NCI-H187 (cell line): ENCODE measurements at regions not wholly inside any gene's neighbourhood (a gene's known extent, or its start where the extent isn't known, plus 50 kb on each side); places are given as distances from the start of the nearest gene placed in this dataset.
"Not testable (repeated sequence)": the region's sequence is repeated elsewhere in the genome, so short reads cannot be mapped to it uniquely, and the experiment has no call there.

ENCODE experiments used
- DNase-seq, 2 experiments: peaks; one replicate each; lab custom pipeline; 2025; lab: John Stamatoyannopoulos, UW

DNA sequence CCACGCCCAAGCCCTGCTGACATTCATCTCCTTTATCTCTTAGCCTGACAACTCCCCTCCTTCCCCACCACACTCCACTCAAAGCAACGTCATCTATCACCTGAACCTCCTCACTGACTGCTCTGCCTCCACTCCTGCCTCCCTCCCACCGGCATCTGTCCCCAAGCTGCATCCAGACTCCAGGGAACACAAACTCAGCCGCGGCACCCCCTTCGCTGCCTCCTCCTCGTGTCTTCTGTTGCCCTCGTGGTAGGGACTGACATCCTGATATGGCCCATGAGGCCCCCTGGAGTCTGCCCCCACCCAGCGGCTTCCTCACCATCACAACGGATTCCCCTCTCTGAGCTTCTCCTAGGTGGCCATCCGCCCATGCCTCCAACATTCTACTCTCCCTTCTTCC, 101.0 kb upstream of the TAS2R1 start:
- DNase-seq = no peak

DNA sequence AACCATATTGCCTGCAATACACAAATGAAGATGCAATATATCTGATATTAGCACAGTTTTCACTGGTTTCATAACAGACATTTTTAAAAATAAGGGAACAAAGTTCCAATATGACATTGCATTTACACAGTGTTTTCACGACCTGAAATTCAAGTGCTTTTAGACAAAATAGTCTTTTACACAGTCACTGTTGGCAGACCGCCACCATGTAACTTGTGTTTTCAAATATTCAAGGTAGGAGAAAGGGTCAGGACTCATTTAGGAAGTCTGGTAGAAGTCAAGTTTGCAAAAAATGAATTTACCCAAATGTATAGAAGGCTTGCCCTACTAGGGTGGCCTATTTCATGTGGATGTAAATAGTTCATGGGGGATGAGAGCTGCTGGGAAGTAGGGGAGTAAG, 98.1 kb upstream of the TAS2R1 start:
- no peak for DNase-seq

DNA sequence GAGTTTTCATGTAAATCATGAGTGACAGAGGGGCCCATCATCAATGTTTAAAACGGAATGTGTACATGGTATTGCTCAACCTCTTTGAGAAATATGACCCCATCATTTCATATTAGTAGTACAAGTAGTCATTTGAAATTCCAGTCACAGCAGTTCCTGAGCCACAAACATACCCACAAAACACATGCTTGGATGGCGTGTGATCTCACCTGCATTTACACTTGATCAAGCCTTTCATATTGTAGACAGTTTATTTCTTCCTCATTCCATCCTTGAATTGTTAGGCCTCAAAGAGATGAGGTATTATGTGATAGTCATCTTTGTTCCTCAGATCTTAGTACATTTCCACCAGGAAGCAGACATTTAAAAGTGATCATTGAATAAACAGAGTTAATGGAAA, 96.8 kb upstream of the TAS2R1 start:
- no peak for DNase-seq

DNA sequence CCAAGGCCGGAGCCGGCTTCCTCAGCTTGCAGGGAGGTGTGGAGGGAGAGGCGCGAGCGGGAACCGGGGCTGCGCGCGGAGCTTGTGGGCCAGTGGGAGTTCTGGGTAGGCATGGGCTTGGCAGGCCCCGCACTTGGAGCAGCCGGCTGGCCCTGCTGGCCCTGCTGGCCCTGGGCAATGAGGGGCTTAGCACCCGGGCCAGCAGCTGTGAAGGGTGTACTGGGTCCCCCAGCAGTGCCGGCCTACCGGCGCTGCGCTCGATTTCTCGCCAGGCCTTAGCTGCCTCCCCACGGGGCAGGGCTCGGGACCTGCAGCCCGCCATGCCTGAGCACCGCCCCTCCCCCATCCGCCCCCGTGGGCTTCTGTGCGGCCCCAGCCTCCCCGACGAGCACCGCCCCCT, 95.1 kb upstream of the TAS2R1 start:
- DNase-seq = not testable (repeated sequence)

DNA sequence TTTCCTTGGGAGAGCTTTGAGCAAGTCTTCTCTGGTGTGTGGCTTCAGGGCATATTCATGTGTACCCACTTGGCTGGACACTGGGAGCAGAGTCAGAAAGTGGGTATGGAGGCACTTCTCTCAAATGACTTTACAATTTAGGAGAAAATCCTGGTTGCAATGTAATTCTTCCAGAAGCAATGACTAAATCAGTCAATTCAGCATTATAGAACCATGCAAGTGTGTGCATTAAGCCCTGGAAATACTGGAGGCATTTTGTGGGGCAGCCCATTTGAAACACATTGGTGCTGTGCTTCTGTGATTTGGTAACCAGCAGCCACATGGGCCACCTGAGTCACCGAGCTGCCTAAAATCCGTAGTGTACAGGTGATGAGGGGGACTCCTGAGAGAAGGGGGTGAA, 94.6 kb upstream of the TAS2R1 start:
- DNase-seq = no peak

DNA sequence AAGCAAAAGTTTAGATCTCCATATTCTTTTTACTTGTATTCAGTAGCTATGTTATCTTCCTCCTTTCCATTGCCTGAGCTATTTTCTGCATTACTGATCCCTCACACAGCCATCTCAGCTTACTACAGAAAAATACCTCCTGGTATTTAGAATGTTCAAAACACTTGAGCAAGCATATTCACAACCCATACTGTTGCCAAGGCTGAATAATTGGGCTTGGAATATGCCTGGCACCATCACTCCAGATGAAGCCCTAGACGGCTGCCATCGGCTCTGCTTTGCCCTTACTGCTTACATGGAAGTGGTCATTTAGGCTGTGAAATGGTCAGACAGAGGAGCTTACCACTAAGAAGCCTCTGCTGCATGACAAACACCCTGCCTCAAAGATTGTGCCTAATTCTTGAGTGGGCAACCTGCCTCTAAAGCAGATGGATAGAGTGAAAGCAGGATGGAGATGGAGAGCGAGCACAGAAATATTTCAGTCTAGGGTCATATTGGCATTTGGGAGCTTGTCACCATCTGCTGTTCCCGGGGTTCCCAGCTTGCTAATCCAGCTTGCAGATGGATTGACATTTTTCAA, 92.5 kb upstream of the TAS2R1 start:
- no peak for DNase-seq

DNA sequence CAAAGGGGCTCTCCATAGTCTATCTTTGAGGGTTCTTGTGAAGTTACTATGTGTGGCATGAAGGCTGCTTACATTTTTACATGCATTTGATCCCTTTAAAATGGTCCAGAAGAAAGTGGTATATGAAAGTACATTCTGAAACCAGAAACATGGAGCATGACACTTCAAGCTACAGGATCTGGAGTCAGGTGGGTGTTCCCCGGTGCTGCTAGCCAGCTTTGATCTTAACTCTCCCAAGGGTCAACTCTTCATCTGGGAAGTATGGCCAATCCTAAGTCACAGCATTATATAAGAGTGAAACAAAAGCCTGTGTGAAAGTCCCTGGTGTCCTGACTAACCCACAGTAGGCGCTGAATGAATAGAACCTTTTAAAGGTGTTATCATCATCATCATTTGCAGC, 91.0 kb upstream of the TAS2R1 start:
- DNase-seq = no peak

DNA sequence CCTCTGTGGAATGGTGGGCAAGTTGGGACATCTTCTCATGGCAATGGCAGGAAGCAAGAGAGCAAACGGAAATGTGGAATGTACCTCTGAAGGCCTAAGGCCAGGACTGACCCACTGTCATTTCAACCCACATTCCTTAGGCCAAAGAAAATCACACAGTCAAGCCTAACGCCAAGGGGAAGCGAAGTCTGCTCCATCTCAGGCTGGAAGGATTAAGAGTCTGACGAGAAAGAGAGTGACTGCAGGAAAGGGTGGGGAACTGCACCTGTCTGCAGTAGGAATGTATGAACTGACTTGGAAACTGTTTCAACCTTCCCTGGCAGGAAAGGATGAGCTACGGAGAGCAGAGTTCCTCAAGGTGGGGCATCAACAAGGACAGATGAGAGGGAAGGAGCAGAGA, 90.2 kb upstream of the TAS2R1 start:
- no peak for DNase-seq

DNA sequence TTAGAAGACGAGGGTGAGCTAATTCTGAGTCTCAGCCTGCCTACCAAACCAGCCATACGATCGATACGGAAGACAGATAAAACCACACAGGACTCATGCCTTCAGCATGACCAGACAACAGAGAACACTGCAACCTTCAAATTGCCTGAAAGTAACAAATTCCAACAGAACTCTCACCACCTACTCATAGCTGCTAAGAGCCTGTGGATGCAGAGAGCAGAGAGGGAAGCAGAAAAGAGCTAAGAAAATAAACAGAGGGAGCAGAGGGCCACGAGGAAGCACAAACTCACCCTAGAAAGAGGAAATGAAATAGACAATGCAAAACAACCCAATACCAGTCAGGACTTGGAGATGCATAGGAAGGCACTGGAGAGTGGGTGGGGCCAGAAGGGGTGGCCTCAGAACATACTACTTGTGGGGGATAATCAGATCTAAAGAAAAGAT, 86.7 kb upstream of the TAS2R1 start:
- no peak for DNase-seq

DNA sequence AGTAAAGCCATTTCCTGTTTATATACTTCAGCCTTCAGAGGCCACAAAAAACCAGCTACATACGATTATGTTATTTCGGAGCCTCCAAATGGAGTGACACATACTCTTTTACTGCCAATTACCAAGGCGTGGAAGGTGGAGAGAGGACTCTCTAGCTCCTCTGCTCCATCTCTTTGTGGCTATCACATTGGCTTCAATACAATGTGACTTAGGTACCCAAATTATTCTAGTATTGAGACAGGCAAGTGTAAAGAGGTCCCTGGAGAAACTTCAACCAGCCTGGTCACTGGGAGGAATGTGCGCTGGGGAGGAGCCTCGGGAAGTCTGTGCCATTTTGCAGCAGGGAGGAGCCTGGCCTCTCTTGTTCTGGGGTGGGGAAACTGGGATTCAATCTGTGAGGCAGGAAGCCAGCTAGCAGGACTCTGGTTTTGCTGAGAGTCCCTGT, 85.8 kb upstream of the TAS2R1 start:
- DNase-seq = no peak

DNA sequence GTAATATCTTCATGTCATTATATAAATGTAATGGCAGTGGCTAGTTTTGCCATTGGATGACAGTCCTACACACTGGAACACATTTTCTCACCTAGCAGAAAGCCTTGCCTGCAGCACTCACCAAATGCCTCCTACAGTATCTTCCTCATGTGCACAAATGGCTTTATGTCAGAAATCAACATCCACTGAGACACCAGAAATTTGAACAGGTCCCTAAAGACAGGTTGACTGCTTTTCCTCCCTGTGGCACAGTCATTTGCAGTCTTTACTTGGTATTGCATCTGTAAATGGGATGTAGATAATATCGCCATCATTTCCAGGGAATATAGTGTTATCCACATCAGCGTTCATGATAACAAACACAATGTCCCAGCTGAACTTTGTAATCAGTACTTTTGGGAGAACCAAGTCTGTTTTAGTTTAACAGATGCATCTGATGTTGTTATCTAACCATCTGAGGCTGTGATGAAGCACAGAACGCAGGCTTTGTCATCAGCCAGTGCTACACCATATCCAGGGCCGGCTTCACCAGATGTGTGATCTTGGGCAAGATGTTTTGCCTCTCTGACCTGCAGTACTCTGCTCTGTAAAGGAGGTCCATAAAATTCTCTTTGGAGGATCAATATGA, 83.9 kb upstream of the TAS2R1 start:
- DNase-seq = no peak

DNA sequence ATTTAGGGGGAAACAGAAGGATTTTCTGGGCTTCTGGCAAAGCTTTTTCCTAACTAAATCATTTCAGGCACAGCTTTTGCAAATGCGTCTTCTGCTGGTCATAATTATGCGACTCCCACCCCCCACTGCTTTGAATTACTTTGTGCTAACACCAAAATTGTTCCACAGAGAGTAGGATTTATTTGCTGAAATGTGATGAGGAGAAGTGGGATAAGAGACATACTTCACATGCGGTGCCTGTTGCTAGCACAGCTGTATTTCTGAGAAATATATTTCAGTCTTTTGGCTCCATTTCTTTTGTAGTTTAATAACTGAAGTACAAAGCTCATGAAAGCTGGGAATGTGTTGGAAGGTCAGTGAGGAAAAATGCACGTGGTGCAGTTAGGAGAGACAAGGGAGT, 83.2 kb upstream of the TAS2R1 start:
- DNase-seq = no peak

DNA sequence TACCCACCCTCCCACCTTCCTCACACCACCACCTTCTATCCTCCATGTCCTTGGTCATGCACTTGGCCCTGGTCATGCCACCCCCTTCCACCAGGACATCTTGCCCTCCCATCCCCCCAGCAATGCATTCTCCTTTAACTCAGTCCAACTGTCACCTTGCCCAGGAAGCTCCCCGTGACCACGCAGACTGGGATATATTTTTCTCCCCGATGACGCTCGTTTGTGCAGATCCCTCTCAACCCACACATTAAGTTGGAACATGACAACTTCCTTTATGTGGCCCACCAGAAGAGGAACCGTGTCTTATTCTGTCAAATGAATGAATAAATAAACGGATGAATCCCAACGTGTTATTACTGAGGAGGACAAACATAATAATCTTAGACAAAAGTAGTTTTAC, 82.8 kb upstream of the TAS2R1 start:
- DNase-seq = no peak

DNA sequence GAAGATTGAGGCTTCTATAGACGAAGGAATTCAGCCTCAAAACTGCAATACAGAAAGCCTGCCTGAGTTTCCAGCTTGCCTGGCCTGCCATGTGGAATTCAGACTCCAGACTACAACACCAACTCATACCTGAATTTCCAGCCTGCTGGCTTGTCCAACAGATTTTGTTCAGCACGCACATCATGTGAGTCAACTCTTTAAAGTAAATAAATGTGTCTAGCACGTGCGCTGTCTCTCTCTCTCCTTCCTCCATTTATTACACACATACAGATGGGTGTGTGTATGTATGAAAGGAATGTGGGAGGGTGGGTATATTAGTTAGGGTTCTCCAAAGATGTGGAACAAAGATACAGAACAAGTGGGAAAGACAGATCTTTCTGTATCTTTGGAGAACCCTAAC, 82.4 kb upstream of the TAS2R1 start:
- no peak for DNase-seq

DNA sequence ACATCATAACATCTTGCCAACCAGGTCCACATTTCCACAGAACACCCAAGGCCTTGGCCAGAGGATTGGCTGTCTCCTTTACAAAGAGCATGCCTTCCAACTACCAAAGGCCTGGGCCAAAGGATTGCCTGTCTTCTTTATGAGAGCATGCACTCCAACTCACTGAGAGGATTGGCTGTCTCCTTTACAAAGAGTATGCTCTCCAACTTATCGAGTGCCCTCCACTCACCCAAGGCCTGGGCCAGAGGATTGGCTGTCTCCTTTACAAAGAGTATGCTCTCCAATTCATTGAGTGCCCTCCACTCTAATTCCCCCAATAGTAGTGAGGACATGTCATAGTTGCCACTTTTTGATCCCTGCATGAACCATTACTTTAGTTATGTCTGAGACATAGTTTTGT, 79.9 kb upstream of the TAS2R1 start:
- DNase-seq = no peak

DNA sequence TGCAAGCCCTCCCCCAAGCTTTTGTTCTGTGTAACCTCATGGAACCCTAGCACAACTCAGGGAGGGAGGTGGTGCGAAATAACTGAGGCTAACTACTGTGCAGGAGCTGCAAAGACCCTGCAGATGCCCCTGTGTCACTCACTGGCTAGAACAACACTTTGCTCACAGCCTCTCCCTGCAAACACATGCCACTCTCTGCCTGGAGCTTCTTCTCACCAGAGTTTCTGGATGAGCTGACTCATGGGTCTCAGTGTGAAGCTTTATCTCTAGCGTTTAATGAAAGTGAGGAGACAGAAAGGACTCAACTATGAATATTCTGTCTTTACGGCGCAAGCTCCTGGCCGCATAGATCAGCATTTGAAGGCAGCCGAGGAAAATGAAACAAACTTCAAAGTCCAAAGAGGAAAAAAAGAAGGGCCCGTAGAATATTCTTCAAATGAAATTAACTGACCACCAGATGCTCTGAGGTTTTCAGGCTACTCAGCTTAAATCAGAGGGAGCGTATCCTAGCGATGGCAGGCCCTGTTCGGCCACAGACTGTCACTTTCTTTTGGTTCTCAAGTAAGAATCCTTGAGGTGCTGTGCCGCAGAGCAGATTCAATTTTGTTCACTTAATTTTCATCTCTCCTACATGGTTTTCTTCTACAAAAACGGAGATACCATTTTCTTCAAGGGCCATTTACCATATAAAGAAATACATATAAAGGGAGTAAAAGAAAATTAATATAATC, 77.7 kb upstream of the TAS2R1 start:
- no peak for DNase-seq

DNA sequence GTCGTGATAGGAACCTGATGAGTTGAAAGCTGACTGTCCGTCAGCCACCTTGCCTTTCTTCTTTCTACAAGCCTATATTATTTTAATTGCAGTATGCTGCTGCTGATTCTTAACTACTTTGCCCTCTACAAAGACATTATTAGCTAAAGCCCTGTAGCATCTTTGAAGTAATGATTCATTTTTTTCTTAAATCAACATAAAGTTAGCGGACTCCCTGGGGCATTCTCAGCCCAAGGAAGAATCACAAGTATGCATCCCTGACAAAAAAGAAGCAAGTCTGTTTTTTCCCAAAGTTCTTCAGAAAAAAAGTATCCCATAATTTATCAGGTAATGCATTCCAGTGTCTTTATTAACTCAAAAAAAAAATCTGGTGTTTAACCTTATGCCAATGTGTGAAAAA, 69.5 kb upstream of the TAS2R1 start:
- DNase-seq = no peak

DNA sequence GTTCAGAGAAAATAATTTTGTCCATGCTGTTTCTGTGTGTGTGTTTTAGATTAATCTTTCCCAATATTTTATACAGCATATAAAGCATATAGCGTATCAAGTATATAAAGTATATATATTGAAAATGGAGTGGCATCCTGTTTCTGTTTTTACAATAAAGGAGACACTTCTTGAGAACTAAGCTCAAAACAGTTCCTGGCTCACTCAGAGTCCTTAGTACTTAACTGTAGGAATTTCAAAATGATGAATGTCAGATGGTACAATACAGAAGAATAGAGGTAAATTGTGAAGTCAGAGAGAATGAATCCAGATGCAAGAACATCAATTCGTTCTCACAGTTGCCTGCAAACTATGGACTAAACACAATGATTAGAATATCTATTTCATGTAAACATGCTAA, 68.7 kb upstream of the TAS2R1 start:
- DNase-seq = no peak

DNA sequence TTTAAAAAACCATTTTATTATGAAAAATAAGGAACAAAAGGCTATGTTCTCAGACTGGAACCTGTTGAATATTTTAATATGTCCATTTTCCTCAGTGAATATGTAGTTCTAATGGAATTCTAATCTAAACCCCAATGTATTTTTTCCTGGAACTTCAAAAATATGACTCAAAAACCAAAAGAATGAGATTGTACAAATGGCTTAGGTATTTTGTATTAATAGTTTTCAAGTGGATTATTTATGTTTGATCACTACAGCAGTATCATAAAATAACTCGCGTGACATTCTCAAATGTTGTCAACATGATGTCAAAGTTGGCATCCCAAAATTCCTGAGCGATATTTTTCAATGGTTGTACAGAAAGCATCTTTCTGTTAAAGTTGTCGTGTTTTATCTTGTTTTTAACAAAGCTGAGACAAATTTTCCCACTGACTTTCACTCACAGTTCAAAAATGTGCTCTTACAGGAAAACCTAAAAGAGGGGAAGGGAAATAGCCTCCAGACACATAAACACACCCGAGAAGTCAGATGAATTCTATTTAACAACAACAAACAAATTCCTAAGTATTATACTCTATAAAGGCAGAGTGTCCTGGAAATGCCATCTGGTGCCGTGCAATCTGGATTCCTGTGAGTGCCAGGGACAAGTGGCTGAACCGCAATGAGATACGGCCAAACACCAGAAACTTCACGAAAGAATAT, 68.1 kb upstream of the TAS2R1 start:
- DNase-seq = no peak

DNA sequence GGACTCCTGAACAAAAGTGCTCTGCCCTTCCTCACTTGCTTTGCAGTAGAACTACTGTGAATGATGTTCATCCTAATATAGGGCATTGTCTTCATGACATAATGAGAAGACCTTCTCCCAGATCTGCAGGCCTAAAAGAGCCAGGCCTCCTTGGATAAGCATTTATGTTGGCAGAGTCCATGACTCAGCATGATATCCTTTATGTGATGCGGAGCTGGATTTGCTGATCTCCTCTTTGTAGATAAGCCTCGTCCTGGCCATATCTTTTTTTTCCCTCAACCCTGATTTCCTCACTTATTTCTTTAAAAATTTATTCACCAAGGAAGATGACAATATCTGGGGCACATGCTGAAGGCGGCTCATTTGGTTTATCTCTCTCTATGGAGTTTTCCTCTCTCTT, 62.4 kb upstream of the TAS2R1 start:
- DNase-seq = no peak

DNA sequence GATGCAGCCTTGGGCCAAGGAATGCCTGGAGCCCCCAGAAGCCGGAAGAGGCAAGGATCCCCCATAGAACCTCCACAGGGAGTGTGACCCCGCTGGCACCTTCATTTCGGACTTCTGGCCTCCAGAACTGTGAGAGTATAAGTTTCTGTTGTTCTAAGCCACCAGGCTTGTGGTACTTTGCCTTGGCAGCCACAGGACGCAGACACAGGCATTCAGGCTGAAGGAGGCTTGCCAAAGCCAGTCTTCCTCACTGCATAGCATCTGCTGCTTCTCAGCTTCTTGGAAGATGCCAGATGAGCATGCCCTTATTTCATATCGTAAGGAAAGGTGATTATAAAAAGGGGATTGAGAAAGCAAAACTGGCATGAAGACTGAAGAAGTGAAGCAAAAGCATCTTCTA, 61.1 kb upstream of the TAS2R1 start:
- no peak for DNase-seq

DNA sequence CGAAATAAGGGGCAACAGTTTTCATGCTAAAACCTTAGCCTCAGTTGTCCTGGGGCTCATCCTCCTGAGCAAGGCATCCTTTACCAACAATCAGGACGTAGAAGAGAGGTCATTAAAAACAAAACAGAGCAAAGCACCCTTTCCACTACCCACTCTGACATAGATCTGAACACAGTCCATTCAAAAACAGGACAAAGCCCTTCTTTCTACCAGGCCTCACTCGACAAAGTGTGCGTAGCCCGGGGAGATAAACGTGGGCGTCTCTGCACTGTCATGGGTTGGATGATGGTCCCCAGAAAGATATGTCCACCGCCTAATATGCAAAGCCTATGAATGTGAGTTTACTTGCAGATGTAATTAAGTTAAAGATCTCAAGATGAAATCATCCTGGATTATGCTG, 60.6 kb upstream of the TAS2R1 start:
- no peak for DNase-seq

DNA sequence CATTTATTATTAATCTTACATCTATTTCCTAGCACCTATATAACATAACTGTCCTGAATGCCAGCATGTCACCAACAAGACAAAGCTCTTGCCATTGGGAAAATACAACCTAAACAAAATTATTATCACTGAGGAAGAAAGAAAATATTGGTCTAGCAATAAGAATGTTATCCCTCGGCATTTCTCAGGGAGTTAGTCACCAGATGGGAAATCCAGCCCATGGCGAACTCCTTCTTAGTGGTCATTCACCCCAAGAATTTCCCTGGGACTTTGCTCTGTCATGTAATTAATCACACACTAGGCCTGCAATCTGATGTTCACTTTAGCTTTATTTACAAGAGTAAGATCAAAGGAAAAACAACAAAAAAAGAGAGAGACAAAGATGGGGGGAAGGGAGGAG, 56.1 kb upstream of the TAS2R1 start:
- no peak for DNase-seq
